OCI-LY7 (cell line): ENCODE measurements at regions not wholly inside any gene's neighbourhood (a gene's known extent, or its start where the extent isn't known, plus 50 kb on each side); places are given as distances from the start of the nearest gene placed in this dataset.

Experiments used
- BruUV-seq: library from RNA; stranded (reverse); fragments of 400-500 nt; replicated peaks from 2 replicates; lab custom pipeline; 2021; lab: Mats Ljungman, UMichigan
- CTCF ChIA-PET: fragments of 300-600 bp; sonication (Branson Sonifier 250); formaldehyde crosslinking; loops from one replicate; lab custom pipeline; 2022; ENCODE audit warnings: antibody characterized with exemption; ENCODE audit not compliant: unreplicated experiment; lab: Charles Lee
- POLR2A ChIA-PET: fragments of 300-600 bp; sonication (Branson Sonifier 250); formaldehyde crosslinking; loops from one replicate; lab custom pipeline; 2022; ENCODE audit warnings: antibody characterized with exemption; lab: Charles Lee
- DNase-seq: peaks from one replicate; pipeline ENCODE4 v3.0.0-alpha.2; 2015; ENCODE audit warnings: low spot score
- H2AFZ ChIP-seq: fragments of 200-600 bp; sonication (generic), shearing (Covaris generic); 2 replicates; pipeline ENCODE4 v1.6.1; 2014; ENCODE audit warnings: mild to moderate bottlenecking, antibody characterized with exemption, low read length, moderate library complexity
- H3K27ac ChIP-seq: fragments of 200-600 bp; sonication (generic); 2 replicates; pipeline ENCODE4 v1.5.1; 2014; ENCODE audit warnings: mixed run types, low read depth, mild to moderate bottlenecking, moderate library complexity, low read length, inconsistent platforms; ENCODE audit not compliant: poor library complexity, severe bottlenecking
- H3K36me3 ChIP-seq: fragments of 200-600 bp; sonication (generic); 2 replicates; pipeline ENCODE4 v1.6.1; 2014; ENCODE audit warnings: mild to moderate bottlenecking, antibody characterized with exemption, low read length, moderate library complexity, mixed read lengths; ENCODE audit not compliant: insufficient read depth
- H3K4me1 ChIP-seq: fragments of 200-600 bp; sonication (generic); 2 replicates; pipeline ENCODE4 v1.5.1; 2014; ENCODE audit warnings: mild to moderate bottlenecking, low read length; ENCODE audit not compliant: insufficient read depth, poor library complexity, severe bottlenecking
- H3K4me2 ChIP-seq: fragments of 200-600 bp; sonication (generic); 2 replicates; pipeline ENCODE4 v1.6.1; 2014; ENCODE audit warnings: mild to moderate bottlenecking, low read length
- H3K4me3 ChIP-seq: fragments of 200-600 bp; sonication (generic); 2 replicates; pipeline ENCODE4 v1.5.1; 2014; ENCODE audit warnings: mild to moderate bottlenecking, low read depth, low read length; ENCODE audit not compliant: poor library complexity, severe bottlenecking
- H3K79me2 ChIP-seq: fragments of 200-600 bp; sonication (generic); 2 replicates; pipeline ENCODE4 v1.6.1; 2016; ENCODE audit warnings: low read depth, mild to moderate bottlenecking, low read length, moderate library complexity, mixed read lengths; ENCODE audit not compliant: insufficient read depth
- H3K9me2 ChIP-seq: fragments of 200-600 bp; sonication (generic); 2 replicates; pipeline ENCODE4 v1.6.1; 2016; ENCODE audit warnings: mild to moderate bottlenecking, low read length, mixed read lengths; ENCODE audit not compliant: insufficient read depth
- H3K9me3 ChIP-seq: fragments of 200-600 bp; sonication (generic); 2 replicates; pipeline ENCODE4 v1.6.1; 2014; ENCODE audit warnings: mild to moderate bottlenecking, mixed run types, low read length, mixed read lengths
- H4K20me1 ChIP-seq: fragments of 200-600 bp; sonication (generic); 2 replicates; pipeline ENCODE4 v1.6.1; 2014; ENCODE audit warnings: mild to moderate bottlenecking, antibody characterized with exemption, low read length, moderate library complexity, mixed read lengths; ENCODE audit not compliant: insufficient read depth
- CTCF ChIP-seq: fragments of 200-600 bp; sonication (generic); conservative IDR thresholded peaks from 2 replicates; pipeline ENCODE4 v1.5.1; 2014; ENCODE audit warnings: mild to moderate bottlenecking, antibody characterized with exemption, low read length, moderate library complexity, mixed read lengths
- EZH2phosphoT487 ChIP-seq: fragments of 200-600 bp; sonication (generic); IDR thresholded peaks from 2 replicates; pipeline ENCODE4 v1.6.1; 2018; ENCODE audit warnings: low read depth, borderline replicate concordance, mild to moderate bottlenecking, mixed run types, antibody characterized with exemption, low read length, moderate library complexity, mixed read lengths
- intact Hi-C: fragments of 100-400 bp; cut with micrococcal nuclease; formaldehyde crosslinking; loops from one replicate; pipeline ENCODE4 v1.10.0; 2022; ENCODE audit not compliant: unreplicated experiment

GRCh38 chr7:86978808-86979506 lies 80.5 kb downstream of the ELAPOR2 start:
- H3K4me2 ChIP-seq: peak overlapping the region; percentile 41
- H3K9me3 ChIP-seq: no peaks in the 10 kb centered on the region
- DNase-seq: peak; percentile 23
- H2AFZ ChIP-seq: no peak overlapping the region
- no TSS peak for BruUV-seq
- no peaks in the 10 kb centered on the region for H4K20me1 ChIP-seq
- intact Hi-C loops: no loop called here
- CTCF ChIA-PET: no interaction called here
- TF ChIP-seq CTCF (no peak), EZH2phosphoT487 (no peak)
- POLR2A ChIA-PET: interaction anchor here (0.6 to 1.3 kb wide), 6 partner anchors 12 to 674 kb away, joined by 3 to 5 read pairs (median 4); no protein-coding TSS in a partner anchor
- peaks cover 14% of the 10 kb centered on the region for H3K4me1 ChIP-seq
- H3K9me2 ChIP-seq: no peaks in the 10 kb centered on the region
- H3K27ac ChIP-seq: no peak overlapping the region
- no peak overlapping the region for H3K4me3 ChIP-seq
- H3K36me3 ChIP-seq: no peaks in the 10 kb centered on the region
- H3K79me2 ChIP-seq: no peaks in the 10 kb centered on the region

- ChIA-PET CTCF (no interaction called here), POLR2A (interaction anchor here (1.0 kb wide), 1 partner anchor 10 kb away, joined by 3 read pairs; no protein-coding TSS in a partner anchor)
- no peaks in the 10 kb centered on the region for H3K36me3 ChIP-seq
- no peak overlapping the region for H3K4me2 ChIP-seq
- H3K4me3 ChIP-seq: no peak overlapping the region
- H3K27ac ChIP-seq: no peak overlapping the region
- H3K4me1 ChIP-seq: peaks cover 21% of the 10 kb centered on the region
- no peak for TF ChIP-seq CTCF
- DNase-seq: no peak
- H3K9me3 ChIP-seq: no peaks in the 10 kb centered on the region
- no peaks in the 10 kb centered on the region for H4K20me1 ChIP-seq
- no peak overlapping the region for H2AFZ ChIP-seq
- intact Hi-C loops: no loop called here
- no TSS peak for BruUV-seq
- no peaks in the 10 kb centered on the region for H3K79me2 ChIP-seq
- no peaks in the 10 kb centered on the region for H3K9me2 ChIP-seq
Observed at GRCh38 chr7:86976958-86977357, 82.5 kb downstream of the ELAPOR2 start.

- no peak for DNase-seq
- no TSS peak for BruUV-seq
- ChIA-PET CTCF (no interaction called here), POLR2A (interaction anchor here (1.2 kb wide), 1 partner anchor 9 kb away, joined by 3 read pairs; no protein-coding TSS in a partner anchor)
- H3K4me3 ChIP-seq: no peak overlapping the region
- no peak overlapping the region for H2AFZ ChIP-seq
- intact Hi-C loops: no loop called here
- no peaks in the 10 kb centered on the region for H4K20me1 ChIP-seq
- TF ChIP-seq EZH2phosphoT487 (no peak), CTCF (no peak)
- H3K9me2 ChIP-seq: no peaks in the 10 kb centered on the region
- no peaks in the 10 kb centered on the region for H3K36me3 ChIP-seq
- H3K79me2 ChIP-seq: no peaks in the 10 kb centered on the region
- no peaks in the 10 kb centered on the region for H3K9me3 ChIP-seq
- H3K27ac ChIP-seq: no peak overlapping the region
- H3K4me1 ChIP-seq: peaks cover 30% of the 10 kb centered on the region
- no peak overlapping the region for H3K4me2 ChIP-seq
Observed at GRCh38 chr7:86975914-86976313, 83.5 kb downstream of the ELAPOR2 start.
